Ramos (cell line): ENCODE measurements at regions not wholly inside any gene's neighbourhood (a gene's known extent, or its start where the extent isn't known, plus 50 kb on each side); places are given as distances from the start of the nearest gene placed in this dataset.
"Not testable (repeated sequence)": the region's sequence is repeated elsewhere in the genome, so short reads cannot be mapped to it uniquely, and the experiment has no call there.

Source experiments
- in situ Hi-C: fragments of 300-500 bp; cut with MboI; formaldehyde crosslinking; loops from one replicate; pipeline ENCODE4 v1.14.3; 2022; ENCODE audit warnings: low sequenced_read_pairs; ENCODE audit not compliant: unreplicated experiment

- in situ Hi-C loops: no loop called here
These were observed 957.8 kb downstream of the NXPH1 start for GRCh38 chr7:9391221-9391620.

- in situ Hi-C loops: no loop called here
These were observed 958.6 kb downstream of the NXPH1 start for GRCh38 chr7:9391984-9392383.

GRCh38 chr7:9404386-9404785, 971.0 kb downstream of the NXPH1 start:
- in situ Hi-C loops: not testable (repeated sequence)

- in situ Hi-C loops: no loop called here
These were observed 974.4 kb downstream of the NXPH1 start for GRCh38 chr7:9407816-9408215.

- in situ Hi-C loops: no loop called here
These were observed 1020.1 kb downstream of the NXPH1 start for GRCh38 chr7:9453521-9453920.

- in situ Hi-C loops: no loop called here
These were observed 1055.1 kb downstream of the NXPH1 start for GRCh38 chr7:9488555-9488954.

- in situ Hi-C loops: no loop called here
These were observed 1064.9 kb downstream of the NXPH1 start for GRCh38 chr7:9498303-9498702.

GRCh38 chr7:9502269-9502668, 1068.9 kb downstream of the NXPH1 start:
- in situ Hi-C loops: no loop called here

GRCh38 chr7:9504678-9505077, 1071.3 kb downstream of the NXPH1 start:
- in situ Hi-C loops: no loop called here

- in situ Hi-C loops: no loop called here
These were observed 1072.1 kb downstream of the NXPH1 start for GRCh38 chr7:9505516-9505915.

- in situ Hi-C loops: no loop called here
These were observed 1073.9 kb downstream of the NXPH1 start for GRCh38 chr7:9507290-9507689.

GRCh38 chr7:9516662-9517061, 1083.3 kb downstream of the NXPH1 start:
- in situ Hi-C loops: no loop called here

GRCh38 chr7:9523579-9523978, 1090.2 kb downstream of the NXPH1 start:
- in situ Hi-C loops: no loop called here

- in situ Hi-C loops: not testable (repeated sequence)
These were observed 1119.0 kb downstream of the NXPH1 start for GRCh38 chr7:9552431-9552830.

- in situ Hi-C loops: no loop called here
These were observed 1124.4 kb downstream of the NXPH1 start for GRCh38 chr7:9557853-9558252.

- in situ Hi-C loops: no loop called here
These were observed 1142.3 kb downstream of the NXPH1 start for GRCh38 chr7:9575716-9576115.

- in situ Hi-C loops: no loop called here
These were observed 1149.4 kb downstream of the NXPH1 start for GRCh38 chr7:9582824-9583223.

- in situ Hi-C loops: no loop called here
These were observed 1165.0 kb downstream of the NXPH1 start for GRCh38 chr7:9598411-9598810.

- in situ Hi-C loops: no loop called here
These were observed 1167.6 kb downstream of the NXPH1 start for GRCh38 chr7:9600974-9601373.

GRCh38 chr7:9603291-9603690, 1169.9 kb downstream of the NXPH1 start:
- in situ Hi-C loops: no loop called here

GRCh38 chr7:9608560-9608959, 1175.2 kb downstream of the NXPH1 start:
- in situ Hi-C loops: no loop called here

GRCh38 chr7:9620899-9621298, 1187.5 kb downstream of the NXPH1 start:
- in situ Hi-C loops: not testable (repeated sequence)

- in situ Hi-C loops: not testable (repeated sequence)
These were observed 1188.0 kb downstream of the NXPH1 start for GRCh38 chr7:9621306-9621902.
